OCI-LY1 (cell line): ENCODE measurements at regions not wholly inside any gene's neighbourhood (a gene's known extent, or its start where the extent isn't known, plus 50 kb on each side); places are given as distances from the start of the nearest gene placed in this dataset.

Experiments
- H2AFZ ChIP-seq: fragments of 200-600 bp; sonication (generic), shearing (Covaris generic); 2 replicates; pipeline ENCODE4 v1.6.0; 2014; ENCODE audit warnings: antibody characterized with exemption, mild to moderate bottlenecking, low read length
- H3F3A ChIP-seq: fragments of 200-600 bp; sonication (generic), shearing (Covaris generic); 2 replicates; pipeline ENCODE4 v1.6.0; 2014; ENCODE audit warnings: mild to moderate bottlenecking, antibody characterized with exemption, low read length, moderate library complexity; ENCODE audit not compliant: insufficient read depth
- H3K27ac ChIP-seq: fragments of 200-600 bp; sonication (generic); 2 replicates; pipeline ENCODE4 v1.5.1; 2014; ENCODE audit warnings: low read length, mixed run types, mild to moderate bottlenecking, low read depth; ENCODE audit not compliant: poor library complexity, severe bottlenecking
- H3K27me3 ChIP-seq: fragments of 200-600 bp; sonication (generic); 2 replicates; pipeline ENCODE4 v1.6.0; 2014; ENCODE audit warnings: antibody characterized with exemption, mild to moderate bottlenecking, low read length, moderate library complexity; ENCODE audit not compliant: insufficient read depth
- H3K36me3 ChIP-seq: fragments of 200-600 bp; sonication (generic); 2 replicates; pipeline ENCODE4 v1.6.1; 2014; ENCODE audit warnings: mild to moderate bottlenecking, antibody characterized with exemption, low read length, moderate library complexity, mixed read lengths; ENCODE audit not compliant: insufficient read depth
- H3K4me1 ChIP-seq: fragments of 200-600 bp; sonication (generic); 2 replicates; pipeline ENCODE4 v1.5.1; 2014; ENCODE audit warnings: mild to moderate bottlenecking, low read length, moderate library complexity; ENCODE audit not compliant: insufficient read depth, severe bottlenecking
- H3K4me2 ChIP-seq: fragments of 200-600 bp; sonication (generic), shearing (Covaris generic); 2 replicates; pipeline ENCODE4 v1.6.1; 2014; ENCODE audit warnings: low read length
- H3K4me3 ChIP-seq: fragments of 200-600 bp; sonication (generic); 2 replicates; pipeline ENCODE4 v1.5.1; 2014; ENCODE audit warnings: low read length, low read depth, mild to moderate bottlenecking, mixed read lengths; ENCODE audit not compliant: poor library complexity, severe bottlenecking
- H3K79me2 ChIP-seq: fragments of 200-600 bp; shearing (Covaris generic); 2 replicates; pipeline ENCODE4 v1.6.1; 2016; ENCODE audit warnings: mixed run types, low read length, mixed read lengths; ENCODE audit not compliant: insufficient read depth
- H3K9ac ChIP-seq: fragments of 200-600 bp; sonication (generic), shearing (Covaris generic); 2 replicates; pipeline ENCODE4 v1.6.1; 2014; ENCODE audit warnings: mild to moderate bottlenecking, low read length, mixed read lengths
- H3K9me2 ChIP-seq: fragments of 200-600 bp; sonication (generic), shearing (Covaris generic); 2 replicates; pipeline ENCODE4 v1.6.1; 2014; ENCODE audit warnings: low read depth, mild to moderate bottlenecking, low read length, mixed read lengths
- H3K9me3 ChIP-seq: fragments of 200-600 bp; shearing (Covaris generic); 2 replicates; pipeline ENCODE4 v1.6.1; 2014; ENCODE audit warnings: low read length, mixed read lengths
- H4K20me1 ChIP-seq: fragments of 200-600 bp; sonication (generic), shearing (Covaris generic); 2 replicates; pipeline ENCODE4 v1.6.0; 2016; ENCODE audit warnings: mild to moderate bottlenecking, low read length; ENCODE audit not compliant: insufficient read depth
- CTCF ChIP-seq: fragments of 200-600 bp; sonication (generic), shearing (Covaris generic); IDR thresholded peaks from 2 replicates; pipeline ENCODE4 v1.5.1; 2017; ENCODE audit warnings: mild to moderate bottlenecking, antibody characterized with exemption, low read length, moderate library complexity, mixed read lengths
- EZH2 ChIP-seq: fragments of 200-600 bp; sonication (generic), shearing (Covaris generic); IDR thresholded peaks from 2 replicates; pipeline ENCODE4 v1.8.0; 2017; ENCODE audit warnings: borderline replicate concordance, mixed run types, mild to moderate bottlenecking, antibody characterized with exemption, low read length, moderate library complexity, mixed read lengths

GRCh38 chr11:56808326-56808725 lies 59.8 kb upstream of the OR9G4 start:
- Histone ChIP-seq H3K4me2 (no peak overlapping the region), H3K9me3 (no peaks in the 10 kb centered on the region)
- TF ChIP-seq CTCF (no peak), EZH2 (no peak)

GRCh38 chr11:56799691-56800210 lies 51.3 kb upstream of the OR9G4 start:
- Histone ChIP-seq H3K4me1 (no peaks in the 10 kb centered on the region), H3K27me3 (no peaks in the 10 kb centered on the region), H3F3A (no peaks in the 10 kb centered on the region), H3K9me2 (no peaks in the 10 kb centered on the region), H3K9me3 (no peaks in the 10 kb centered on the region), H2AFZ (no peak overlapping the region), H3K79me2 (no peaks in the 10 kb centered on the region), H3K9ac (no peak overlapping the region), H3K27ac (no peak overlapping the region), H4K20me1 (no peaks in the 10 kb centered on the region), H3K4me3 (no peak overlapping the region), H3K4me2 (no peak overlapping the region), H3K36me3 (no peaks in the 10 kb centered on the region)
- TF ChIP-seq EZH2 = no peak
- TF ChIP-seq CTCF = no peak

More at GRCh38 chr11:56808326-56808725, 59.8 kb upstream of the OR9G4 start:
- no peaks in the 10 kb centered on the region for H3K36me3 ChIP-seq
- no peak overlapping the region for H3K27ac ChIP-seq
- no peaks in the 10 kb centered on the region for H3F3A ChIP-seq
- H3K27me3 ChIP-seq = no peaks in the 10 kb centered on the region
- no peaks in the 10 kb centered on the region for H3K79me2 ChIP-seq
- H3K9me2 ChIP-seq = no peaks in the 10 kb centered on the region
- no peaks in the 10 kb centered on the region for H3K4me1 ChIP-seq
- no peak overlapping the region for H3K4me3 ChIP-seq
- H4K20me1 ChIP-seq = no peaks in the 10 kb centered on the region
- no peak overlapping the region for H2AFZ ChIP-seq
- no peak overlapping the region for H3K9ac ChIP-seq
